Right lobe of liver (tissue), 6 donors: ENCODE measurements at regions not wholly inside any gene's neighbourhood (a gene's known extent, or its start where the extent isn't known, plus 50 kb on each side); places are given as distances from the start of the nearest gene placed in this dataset.

Experiments
- ATAC-seq, 4 donors: fragments of 200-7000 bp; cut with Tn5 transposase; one replicate each; pipeline ENCODE4 v1.9.1; 2020; ENCODE audit warnings: mild to moderate bottlenecking in 4 of 4, moderate library complexity in 4 of 4
- DNase-seq, 3 donors: peaks; one replicate each; pipeline ENCODE4 v3.0.0-alpha.2; 2020
- H3K27ac ChIP-seq, 3 donors: fragments of 200-600 bp; one replicate each; pipeline ENCODE4 v1.8.0; 2022
- H3K27me3 ChIP-seq, 2 donors: fragments of 200-600 bp; one replicate each; pipeline ENCODE4 v1.8.0; 2022
- H3K36me3 ChIP-seq, 4 donors: fragments of 200-600 bp; sonication (generic) in 1 of 4; one replicate each; pipeline versions ENCODE4 v1.5.1 to v1.8.0; 2017 to 2022; ENCODE audit warnings: control low read depth in 1 of 4
- H3K4me1 ChIP-seq, 4 donors: fragments of 200-600 bp; sonication (generic) in 1 of 4; one replicate each; pipeline versions ENCODE4 v1.5.1 to v1.8.0; 2017 to 2022; ENCODE audit warnings: control low read depth in 1 of 4
- H3K4me3 ChIP-seq, 3 donors: fragments of 200-600 bp; one replicate each; pipeline ENCODE4 v1.8.0; 2022
- H3K9me3 ChIP-seq, 4 donors: fragments of 200-600 bp; sonication (generic) in 1 of 4; one replicate each; pipeline versions ENCODE4 v1.5.1 to v1.8.0; 2017 to 2022; ENCODE audit warnings: control low read depth in 1 of 4
- POLR2A ChIP-seq: fragments of 450-650 bp; IDR thresholded peaks from one replicate; pipeline ENCODE4 v1.6.1; 2017; ENCODE audit warnings: antibody characterized with exemption, mild to moderate bottlenecking
- WGBS: methylation state at CpG from one replicate; pipeline ENCODE4 v1.1.6; 2018; ENCODE audit warnings: low coverage, low lambda C conversion rate; ENCODE audit not compliant: insufficient coverage; ENCODE audit errors: missing lambda C conversion rate; 5-methylcytosine and 5-hydroxymethylcytosine counted together
- intact Hi-C, 2 donors: fragments of 100-400 bp; cut with DNase I; formaldehyde crosslinking; loops; one replicate each; pipeline versions ENCODE4 v1.11.2 to v1.14.1; 2022
- TF ChIP-seq, protein P1 (sequence below), 4 donors: fragments of 200-600 bp in 3 of 4; fragments of 450-650 bp in 1 of 4; IDR thresholded peaks; one replicate each; pipeline versions ENCODE4 v1.5.1 to v1.8.0; 2016 to 2022; ENCODE audit warnings: antibody characterized with exemption in 4 of 4, mild to moderate bottlenecking in 2 of 4
- donor health status: DM: no; HTN: yes; CAD: no.
- donor health status: DM: no; HTN: no; CAD: no.
- donor health status: DM: no; HTN: no; CAD: no.
- donor health status: DM: no; HTN: yes; CAD: no.
- donor health status: DM: no; HTN: yes; CAD: no.

GRCh38 chr4:27176881-27177280 lies 316.2 kb downstream of the STIM2 start:
- 19% methylated on average over 2 of the region's 2 CpGs for WGBS
- TF ChIP-seq, protein P1, sequence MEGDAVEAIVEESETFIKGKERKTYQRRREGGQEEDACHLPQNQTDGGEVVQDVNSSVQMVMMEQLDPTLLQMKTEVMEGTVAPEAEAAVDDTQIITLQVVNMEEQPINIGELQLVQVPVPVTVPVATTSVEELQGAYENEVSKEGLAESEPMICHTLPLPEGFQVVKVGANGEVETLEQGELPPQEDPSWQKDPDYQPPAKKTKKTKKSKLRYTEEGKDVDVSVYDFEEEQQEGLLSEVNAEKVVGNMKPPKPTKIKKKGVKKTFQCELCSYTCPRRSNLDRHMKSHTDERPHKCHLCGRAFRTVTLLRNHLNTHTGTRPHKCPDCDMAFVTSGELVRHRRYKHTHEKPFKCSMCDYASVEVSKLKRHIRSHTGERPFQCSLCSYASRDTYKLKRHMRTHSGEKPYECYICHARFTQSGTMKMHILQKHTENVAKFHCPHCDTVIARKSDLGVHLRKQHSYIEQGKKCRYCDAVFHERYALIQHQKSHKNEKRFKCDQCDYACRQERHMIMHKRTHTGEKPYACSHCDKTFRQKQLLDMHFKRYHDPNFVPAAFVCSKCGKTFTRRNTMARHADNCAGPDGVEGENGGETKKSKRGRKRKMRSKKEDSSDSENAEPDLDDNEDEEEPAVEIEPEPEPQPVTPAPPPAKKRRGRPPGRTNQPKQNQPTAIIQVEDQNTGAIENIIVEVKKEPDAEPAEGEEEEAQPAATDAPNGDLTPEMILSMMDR (IDR thresholded peaks at IDR 0.05), result no peak
- TF ChIP-seq POLR2A, result no peak
- Histone ChIP-seq H3K27ac (no peak overlapping the region), H3K9me3 (no peaks in the 10 kb centered on the region), H3K36me3 (no peaks in the 10 kb centered on the region), H3K4me1 (no peaks in the 10 kb centered on the region), H3K27me3 (no peaks in the 10 kb centered on the region), H3K4me3 (no peak overlapping the region)
- ATAC-seq (no peak), DNase-seq (no peak)
- intact Hi-C loops, result no loop called here

- Histone ChIP-seq H3K4me3 (no peak overlapping the region), H3K9me3 (no peaks in the 10 kb centered on the region), H3K27me3 (no peaks in the 10 kb centered on the region), H3K36me3 (no peaks in the 10 kb centered on the region), H3K27ac (no peak overlapping the region), H3K4me1 (no peaks in the 10 kb centered on the region)
- ATAC-seq, result no peak
- no peak for TF ChIP-seq POLR2A
- TF ChIP-seq, protein P1 (IDR thresholded peaks at IDR 0.05), result no peak
- intact Hi-C loops, result no loop called here
- 44% methylated on average over 2 of the region's 2 CpGs for WGBS
- DNase-seq, result no peak
Measured at GRCh38 chr4:27178061-27178460, 317.4 kb downstream of the STIM2 start.

- WGBS, result 26% methylated on average over 4 of the region's 4 CpGs
- Histone ChIP-seq H3K4me1 (no peaks in the 10 kb centered on the region), H3K27ac (no peak overlapping the region), H3K36me3 (no peaks in the 10 kb centered on the region), H3K9me3 (no peaks in the 10 kb centered on the region), H3K27me3 (no peaks in the 10 kb centered on the region), H3K4me3 (no peak overlapping the region)
- intact Hi-C loops, result no loop called here
- no peak for TF ChIP-seq POLR2A
- TF ChIP-seq, protein P1 (IDR thresholded peaks at IDR 0.05), result no peak
- DNase-seq, result no peak
- ATAC-seq, result no peak
Measured at GRCh38 chr4:27181693-27182092, 321.1 kb downstream of the STIM2 start.

- Histone ChIP-seq H3K36me3 (no peaks in the 10 kb centered on the region), H3K27ac (no peak overlapping the region), H3K4me1 (no peaks in the 10 kb centered on the region), H3K9me3 (no peaks in the 10 kb centered on the region), H3K4me3 (no peak overlapping the region), H3K27me3 (no peaks in the 10 kb centered on the region)
- TF ChIP-seq, protein P1 (IDR thresholded peaks at IDR 0.05), result no peak
- TF ChIP-seq POLR2A, result no peak
- DNase-seq (no peak), ATAC-seq (no peak)
- 68% methylated on average over 2 of the region's 2 CpGs for WGBS
- intact Hi-C loops, result no loop called here
Measured at GRCh38 chr4:27182211-27182610, 321.6 kb downstream of the STIM2 start.

DNA sequence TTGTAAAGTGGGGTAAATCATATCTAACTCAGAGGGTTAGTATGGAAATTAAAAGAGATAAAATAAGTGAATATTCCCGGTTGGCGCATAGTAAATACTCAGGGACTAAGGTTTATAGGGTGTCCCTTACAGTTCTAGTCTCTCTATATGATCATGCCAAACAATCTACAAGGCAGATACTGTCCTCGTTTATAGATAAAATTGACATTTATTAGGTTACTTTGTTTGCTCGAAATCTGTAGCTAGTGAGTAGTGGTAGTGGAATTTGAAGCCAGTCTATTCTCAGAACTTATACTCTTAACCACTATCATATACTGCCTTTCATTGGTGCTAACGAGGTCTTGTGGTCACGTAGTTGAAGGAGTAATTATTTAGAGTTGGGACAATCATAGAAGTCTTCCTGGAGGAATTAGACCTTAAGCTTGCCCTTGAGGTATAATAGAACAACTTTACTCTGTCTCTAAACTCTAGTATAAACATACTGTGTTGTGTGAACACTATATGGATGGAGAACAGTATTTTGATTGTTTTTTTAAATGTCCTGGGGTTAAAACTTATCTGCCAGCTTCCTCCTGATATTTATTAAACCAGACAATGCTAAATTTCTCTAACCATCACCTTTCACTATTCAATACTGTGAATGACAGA lies 324.0 kb downstream of the STIM2 start:
- intact Hi-C loops, result no loop called here
- no peak for DNase-seq

More for the DNA sequence above, 324.0 kb downstream of the STIM2 start:
- 37% methylated on average over 6 of the region's 6 CpGs for WGBS
- Histone ChIP-seq H3K4me3 (no peak overlapping the region), H3K27me3 (no peaks in the 10 kb centered on the region), H3K9me3 (no peaks in the 10 kb centered on the region), H3K27ac (no peak overlapping the region), H3K4me1 (no peaks in the 10 kb centered on the region), H3K36me3 (no peaks in the 10 kb centered on the region)
- no peak for ATAC-seq
- TF ChIP-seq, protein P1 (IDR thresholded peaks at IDR 0.05), result no peak
- no peak for TF ChIP-seq POLR2A
